ENCODE measurements at regions not wholly inside any gene's neighbourhood (a gene's known extent, or its start where the extent isn't known, plus 50 kb on each side); places are given as distances from the start of the nearest gene placed in this dataset.
A peak's percentile ranks its signal among the peaks of the same experiment; 100 is the strongest.

GRCh38 chr18:62637403-62637802, 77.9 kb upstream of the PHLPP1 start:
- H3K4me3 ChIP-seq (ENCODE audit: low read depth, poor library complexity, severe bottlenecking) = no peak overlapping the region
- 92 to 93% methylated on average over 3 of the region's 3 CpGs for WGBS, 2 donors
- no peak for TF ChIP-seq CTCF (IDR thresholded peaks at IDR 0.05)
- TF ChIP-seq POLR2A (IDR thresholded peaks at IDR 0.05) = no peak
- intact Hi-C loops (cut with DNase I; ENCODE audit: low total_unique reads) = no loop called here
- DNase-seq (ENCODE audit: low spot score in 2 of 2) = peak in 1 of 2 donors; percentile 25

GRCh38 chr18:62637807-62638687, 77.3 kb upstream of the PHLPP1 start:
- WGBS, 2 donors = 59% methylated on average over 7 of the region's 7 CpGs
- DNase-seq (ENCODE audit: low spot score in 2 of 2) = peak in 1 of 2 donors; percentile 71
- TF ChIP-seq CTCF (IDR thresholded peaks at IDR 0.05) = no peak
- TF ChIP-seq POLR2A (IDR thresholded peaks at IDR 0.05) = no peak
- no peak overlapping the region for H3K4me3 ChIP-seq (ENCODE audit: low read depth, poor library complexity, severe bottlenecking)
- intact Hi-C loops (cut with DNase I; ENCODE audit: low total_unique reads) = no loop called here

GRCh38 chr18:62643181-62643580, 72.2 kb upstream of the PHLPP1 start:
- TF ChIP-seq POLR2A (IDR thresholded peaks at IDR 0.05) (no peak), CTCF (IDR thresholded peaks at IDR 0.05) (no peak)
- 49 to 54% methylated on average over 5 of the region's 5 CpGs for WGBS, 2 donors
- no peak overlapping the region for H3K4me3 ChIP-seq (ENCODE audit: low read depth, poor library complexity, severe bottlenecking)
- peak in 1 of 2 donors; percentile 48 for DNase-seq (ENCODE audit: low spot score in 2 of 2)
- intact Hi-C loops (cut with DNase I; ENCODE audit: low total_unique reads) = no loop called here

GRCh38 chr18:62644773-62645172, 70.6 kb upstream of the PHLPP1 start:
- no peak overlapping the region for H3K4me3 ChIP-seq (ENCODE audit: low read depth, poor library complexity, severe bottlenecking)
- TF ChIP-seq POLR2A (IDR thresholded peaks at IDR 0.05) (no peak), CTCF (IDR thresholded peaks at IDR 0.05) (no peak)
- peak in 1 of 2 donors; percentile 57 for DNase-seq (ENCODE audit: low spot score in 2 of 2)
- intact Hi-C loops (cut with DNase I; ENCODE audit: low total_unique reads) = no loop called here
- WGBS, 2 donors = 89 to 91% methylated on average over 6 of the region's 6 CpGs

GRCh38 chr18:62647179-62647578, 68.2 kb upstream of the PHLPP1 start:
- intact Hi-C loops (cut with DNase I; ENCODE audit: low total_unique reads) = no loop called here
- TF ChIP-seq CTCF (IDR thresholded peaks at IDR 0.05) (no peak), POLR2A (IDR thresholded peaks at IDR 0.05) (no peak)
- H3K4me3 ChIP-seq (ENCODE audit: low read depth, poor library complexity, severe bottlenecking) = no peak overlapping the region
- DNase-seq (ENCODE audit: low spot score in 2 of 2) = no peak
- WGBS, 2 donors = 86 to 90% methylated on average over 2 of the region's 2 CpGs
